Effector CD4-positive, alpha-beta T cell (primary cell): ENCODE measurements at regions not wholly inside any gene's neighbourhood (a gene's known extent, or its start where the extent isn't known, plus 50 kb on each side); places are given as distances from the start of the nearest gene placed in this dataset.
"Not testable (repeated sequence)": the region's sequence is repeated elsewhere in the genome, so short reads cannot be mapped to it uniquely, and the experiment has no call there.

Experiments
- DNase-seq: peaks from one replicate; pipeline ENCODE4 v3.0.0-alpha.2; 2020

GRCh38 chr2:133888107-133888506, 319.8 kb upstream of the NCKAP5 start:
- no peak for DNase-seq

DNA sequence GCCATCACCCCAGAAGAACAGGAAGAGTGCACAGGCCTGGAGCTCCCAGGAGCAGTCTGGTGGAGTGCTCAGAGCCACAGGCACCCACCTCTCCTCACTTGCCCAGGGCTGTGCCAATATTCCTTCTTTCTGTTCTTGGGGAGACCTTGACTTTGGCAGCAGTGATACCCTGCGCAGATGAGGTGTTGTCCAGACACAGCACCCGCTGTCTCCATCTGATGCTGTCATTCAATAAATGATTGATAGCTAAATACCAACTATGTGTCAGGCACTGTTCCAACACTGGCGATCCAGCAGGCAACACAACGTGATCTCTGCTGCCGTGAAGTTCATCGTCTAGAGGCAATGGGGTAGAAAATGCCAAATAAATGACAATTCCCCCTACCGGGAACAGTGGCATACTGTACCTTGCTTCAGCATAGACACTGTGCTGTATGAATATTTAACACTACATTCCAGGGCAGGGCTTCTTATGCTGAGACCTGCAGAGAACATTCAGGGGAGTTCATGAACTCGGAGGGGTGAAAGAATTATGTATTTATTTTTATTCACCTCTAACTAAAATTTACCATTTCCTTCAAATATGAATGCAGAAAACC, 320.5 kb upstream of the NCKAP5 start:
- DNase-seq: no peak

DNA sequence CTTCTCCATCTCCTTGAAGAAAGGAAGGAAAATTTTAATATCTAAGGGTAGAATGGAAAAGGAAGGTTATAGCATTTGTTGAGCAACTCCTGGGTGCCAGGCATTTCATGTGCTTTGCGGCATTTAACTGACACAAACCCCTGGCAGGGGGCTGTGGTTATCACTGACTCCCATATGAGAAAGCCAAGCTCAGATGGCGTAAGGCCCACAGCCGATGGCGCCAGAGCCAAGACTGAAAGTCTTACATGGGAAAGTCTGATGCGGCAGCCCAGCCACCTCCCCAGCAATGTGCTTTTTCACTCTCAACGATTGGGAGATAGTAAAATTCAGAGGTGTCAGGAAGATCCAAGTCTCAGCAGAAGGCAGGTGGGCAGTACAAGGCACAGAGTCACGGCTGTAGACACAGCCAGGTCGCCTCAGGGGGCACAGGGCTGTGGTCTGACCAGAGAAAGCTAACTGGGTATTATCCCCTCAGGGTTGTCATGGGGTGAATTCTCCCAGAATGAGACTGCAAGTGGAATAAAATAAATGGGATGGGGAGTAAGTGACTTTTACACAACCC, 324.2 kb upstream of the NCKAP5 start:
- no peak for DNase-seq

DNA sequence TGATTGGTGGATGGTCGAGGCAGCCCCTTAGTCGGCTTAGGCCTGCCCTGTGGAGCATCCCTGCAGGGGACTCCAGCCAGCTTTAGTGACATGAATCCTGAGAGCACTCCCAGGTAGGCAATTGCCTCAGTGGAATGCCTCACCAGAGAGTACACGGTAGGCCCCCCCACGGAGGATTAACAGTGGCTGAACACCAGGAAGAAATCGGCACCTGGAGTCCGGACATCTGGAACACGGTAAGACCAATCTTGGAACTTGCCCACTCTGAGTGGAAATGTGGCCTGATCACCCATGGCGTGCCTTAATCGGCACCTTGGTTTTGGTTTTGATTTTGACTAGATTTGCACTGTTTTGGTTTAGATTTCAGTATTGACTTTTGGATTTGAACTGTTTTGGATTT, 326.2 kb upstream of the NCKAP5 start:
- DNase-seq: no peak

DNA sequence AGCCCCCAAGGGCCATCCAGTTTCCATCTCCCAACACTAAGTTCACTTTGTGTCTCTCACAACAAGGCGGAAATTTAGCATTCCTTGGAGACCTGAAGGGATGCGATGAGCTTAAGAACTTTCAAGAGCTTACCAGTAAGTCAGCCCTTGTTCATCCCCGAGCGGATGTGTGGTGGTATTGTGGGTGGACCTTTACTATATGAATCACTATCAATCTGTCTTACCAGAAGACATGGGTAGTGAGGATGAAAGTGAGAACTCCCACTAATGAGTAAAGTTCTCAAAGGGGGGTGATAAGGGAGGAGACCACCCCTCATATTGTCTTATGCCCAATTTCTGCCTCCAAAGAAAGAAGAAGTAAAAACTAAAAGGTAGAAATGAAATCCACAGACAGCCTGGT, 329.6 kb upstream of the NCKAP5 start:
- not testable (repeated sequence) for DNase-seq

DNA sequence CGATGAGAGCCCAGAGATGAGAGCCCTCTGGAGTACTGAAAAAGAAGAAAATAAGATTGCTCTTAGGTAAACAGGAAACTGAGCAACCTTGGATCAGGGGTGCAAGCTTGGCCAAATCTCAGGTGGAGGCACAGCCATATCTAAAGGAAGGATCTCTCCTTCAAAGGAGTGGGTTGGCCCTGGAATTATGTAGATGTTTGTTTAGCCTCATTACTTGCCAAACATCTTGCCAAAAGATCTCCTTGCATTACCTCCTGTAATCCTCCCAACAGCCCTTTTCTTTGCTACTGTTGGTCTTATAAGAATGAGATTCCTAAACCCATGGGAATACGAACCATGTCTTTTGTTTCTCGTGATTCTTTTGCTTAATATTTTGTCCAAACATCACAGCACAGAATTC, 332.6 kb upstream of the NCKAP5 start:
- DNase-seq: no peak

GRCh38 chr2:133906396-133906795, 338.1 kb upstream of the NCKAP5 start:
- DNase-seq: no peak

GRCh38 chr2:133906926-133907325, 338.7 kb upstream of the NCKAP5 start:
- no peak for DNase-seq

- no peak for DNase-seq
Measured at GRCh38 chr2:133908171-133908570, 339.9 kb upstream of the NCKAP5 start.

- no peak for DNase-seq
Measured at GRCh38 chr2:133918141-133918540, 335.7 kb upstream of the MGAT5 start.

DNA sequence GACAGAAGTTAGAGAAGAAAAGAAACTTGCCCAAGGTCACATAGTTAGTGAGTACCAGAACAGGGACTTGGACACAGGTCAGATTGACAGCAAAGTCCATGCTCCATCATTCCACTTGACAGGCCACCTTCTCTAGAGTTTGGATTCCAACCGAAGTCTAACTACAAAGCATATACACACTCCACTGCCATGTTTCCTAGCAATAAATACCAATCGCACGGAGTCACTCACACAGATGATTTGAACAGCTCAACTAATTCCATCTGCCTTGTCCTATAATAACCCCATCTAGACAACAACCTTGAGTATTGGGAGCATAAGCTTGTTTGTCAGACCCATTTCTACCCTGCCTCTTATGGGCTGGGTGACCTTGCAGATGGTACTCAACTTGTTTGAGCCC, 334.6 kb upstream of the MGAT5 start:
- no peak for DNase-seq

GRCh38 chr2:133927894-133928293, 326.0 kb upstream of the MGAT5 start:
- no peak for DNase-seq

GRCh38 chr2:133936096-133936495, 317.8 kb upstream of the MGAT5 start:
- no peak for DNase-seq

GRCh38 chr2:133936601-133937000, 317.3 kb upstream of the MGAT5 start:
- DNase-seq: no peak

GRCh38 chr2:133937669-133938068, 316.2 kb upstream of the MGAT5 start:
- no peak for DNase-seq

DNA sequence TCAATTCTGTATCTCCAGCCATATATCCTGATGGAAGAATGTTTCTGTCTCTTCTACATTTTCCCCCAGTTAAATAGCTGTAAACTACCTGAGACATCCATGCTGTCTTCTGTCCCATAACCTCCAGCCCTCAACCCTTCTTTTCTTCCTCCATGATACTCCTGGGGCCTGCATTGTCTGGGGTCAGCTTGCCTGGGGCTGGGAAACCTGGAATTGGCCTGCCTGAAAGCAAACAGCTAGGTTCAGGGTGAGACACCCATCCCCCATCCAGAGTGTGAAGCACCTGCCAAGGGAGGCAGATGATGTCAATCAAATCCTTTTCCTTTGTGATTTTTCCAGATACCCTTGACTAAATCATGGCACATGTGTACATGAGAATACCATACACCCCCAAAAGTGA, 313.7 kb upstream of the MGAT5 start:
- no peak for DNase-seq

DNA sequence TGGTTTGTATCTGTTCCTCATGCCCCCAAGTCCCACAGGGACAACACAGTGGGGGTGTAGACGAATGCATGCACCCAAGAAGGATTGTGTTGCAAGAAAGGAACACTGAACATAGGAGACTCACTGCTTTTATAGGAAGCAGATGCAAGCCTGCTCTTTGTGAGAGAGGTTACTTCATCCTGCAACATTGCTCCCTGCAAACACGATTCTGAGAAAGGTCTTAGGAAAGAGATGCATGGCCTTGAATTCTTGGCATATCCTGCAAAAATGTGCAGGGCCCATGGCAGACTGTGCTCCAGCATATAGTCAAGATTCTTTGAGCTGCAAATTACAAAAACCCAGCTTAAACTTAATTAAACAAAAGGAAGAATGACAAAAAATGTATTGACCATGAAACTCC, 312.2 kb upstream of the MGAT5 start:
- no peak for DNase-seq

- no peak for DNase-seq
Measured at GRCh38 chr2:133942398-133942797, 311.5 kb upstream of the MGAT5 start.

DNA sequence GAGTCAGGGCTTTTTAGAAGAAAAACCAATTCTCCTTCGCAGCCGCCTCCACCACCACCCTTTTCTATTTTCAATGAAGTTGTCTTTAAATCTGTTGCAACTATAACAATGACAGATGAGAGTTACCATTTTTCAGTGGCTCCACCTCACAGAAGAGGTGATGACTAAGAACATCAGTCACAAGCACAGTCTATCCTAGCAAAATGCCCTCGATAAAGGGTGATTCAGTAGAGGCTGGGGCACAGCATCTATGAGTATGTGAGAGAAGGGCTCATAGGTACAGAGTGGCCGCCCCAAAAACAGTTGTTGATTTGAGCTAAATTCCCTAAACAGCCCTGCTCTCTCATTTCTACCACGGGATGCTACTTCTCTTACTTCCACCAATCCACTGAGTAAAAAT, 310.8 kb upstream of the MGAT5 start:
- no peak for DNase-seq

DNA sequence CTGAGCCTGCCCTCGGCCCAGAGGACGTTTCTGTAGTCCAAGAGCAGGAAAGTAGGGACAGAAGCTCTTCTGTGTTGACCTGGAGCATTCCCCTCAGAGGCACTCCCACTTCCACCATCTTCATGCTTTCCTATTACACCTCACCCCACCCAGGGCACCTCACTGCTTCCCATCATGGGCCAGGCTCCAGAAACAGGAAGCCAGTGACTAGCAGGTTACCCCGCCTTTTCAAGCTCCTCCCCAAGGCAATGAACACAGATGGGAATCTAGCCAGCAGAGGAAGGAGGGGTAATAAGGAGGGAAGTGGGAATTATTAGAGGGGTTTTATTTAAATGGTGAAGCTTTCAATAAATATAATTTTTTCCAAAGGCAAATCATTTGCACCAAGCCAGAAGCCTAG, 308.8 kb upstream of the MGAT5 start:
- no peak for DNase-seq

DNA sequence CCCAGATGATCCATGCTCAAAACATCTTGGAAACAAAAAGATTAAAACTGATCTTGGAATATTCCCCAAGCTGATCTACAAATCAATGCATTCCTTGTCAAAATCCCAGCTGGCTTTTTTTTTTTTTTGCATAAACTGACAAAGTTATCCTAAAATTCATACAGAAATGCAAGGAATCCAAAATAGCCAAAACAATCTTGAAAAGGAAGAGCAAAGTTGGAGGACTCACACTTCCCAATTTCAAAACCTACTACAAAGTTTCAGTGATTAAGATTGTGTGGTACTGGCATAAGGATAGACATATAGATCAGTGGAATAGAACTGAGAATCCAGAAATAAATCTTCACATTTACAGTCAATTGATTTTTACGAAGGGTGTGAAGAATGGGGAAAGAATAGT, 306.8 kb upstream of the MGAT5 start:
- no peak for DNase-seq

GRCh38 chr2:133948610-133949290, 305.1 kb upstream of the MGAT5 start:
- DNase-seq: no peak

GRCh38 chr2:133949595-133949994, 304.3 kb upstream of the MGAT5 start:
- no peak for DNase-seq

- DNase-seq: no peak
Measured at GRCh38 chr2:133951209-133951608, 302.7 kb upstream of the MGAT5 start.

DNA sequence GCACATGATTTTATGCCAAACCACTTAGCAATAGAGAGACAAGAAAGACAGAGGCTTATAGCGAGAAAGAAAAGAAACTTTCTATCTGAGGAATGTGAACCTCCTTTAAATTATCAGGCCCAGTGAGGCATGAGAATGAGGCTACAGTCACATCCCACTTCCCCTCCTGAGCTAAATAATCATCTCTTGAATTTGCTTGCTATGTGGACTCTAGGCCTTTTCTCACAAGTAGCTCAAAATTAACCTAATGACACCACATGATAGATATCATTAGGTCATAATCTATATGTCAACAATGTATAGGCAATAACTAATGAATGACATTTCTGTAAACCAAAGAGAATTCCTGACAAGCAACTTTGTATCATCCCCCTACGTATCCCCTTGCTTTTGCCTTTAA, 301.5 kb upstream of the MGAT5 start:
- DNase-seq: no peak
